GM06990 (cell line): ENCODE measurements at regions not wholly inside any gene's neighbourhood (a gene's known extent, or its start where the extent isn't known, plus 50 kb on each side); places are given as distances from the start of the nearest gene placed in this dataset.

Experiments used
- DNase-seq: peaks from one replicate; pipeline ENCODE4 v3.0.0-alpha.2; 2011; ENCODE audit not compliant: insufficient read length; ENCODE audit errors: extremely low read depth
- H3K27me3 ChIP-seq: replicated peaks from 2 replicates; pipeline ENCODE4 v1.6.0; 2011; ENCODE audit warnings: low read length; ENCODE audit not compliant: control insufficient read depth, insufficient read depth
- H3K36me3 ChIP-seq: 2 replicates; pipeline ENCODE4 v1.5.1; 2011; ENCODE audit warnings: low read length; ENCODE audit not compliant: control insufficient read depth, insufficient read depth
- H3K4me3 ChIP-seq: replicated peaks from 2 replicates; pipeline ENCODE4 v1.5.1; 2011; ENCODE audit warnings: low read depth, mild to moderate bottlenecking, control low read depth, low read length
- CTCF ChIP-seq: IDR thresholded peaks from 2 replicates; pipeline ENCODE4 v1.5.1; 2011; ENCODE audit warnings: low read length, control low read depth, mild to moderate bottlenecking, inconsistent platforms; ENCODE audit not compliant: insufficient read depth, poor library complexity, severe bottlenecking

GRCh38 chr6:56758120-56758519, 115.4 kb upstream of the DST start:
- no peak for DNase-seq
- TF ChIP-seq CTCF: no peak
- H3K4me3 ChIP-seq: no peak overlapping the region
- no peaks in the 10 kb centered on the region for H3K36me3 ChIP-seq
- no peaks in the 10 kb centered on the region for H3K27me3 ChIP-seq

GRCh38 chr6:56757588-56757984, 114.9 kb upstream of the DST start:
- H3K36me3 ChIP-seq: no peaks in the 10 kb centered on the region
- TF ChIP-seq CTCF: peak; percentile 56
- DNase-seq: no peak
- H3K27me3 ChIP-seq: no peaks in the 10 kb centered on the region
- H3K4me3 ChIP-seq: peak overlapping the region; percentile 16; the same call in 1 of the 2 replicates

GRCh38 chr6:56756791-56757587, 114.3 kb upstream of the DST start:
- TF ChIP-seq CTCF: no peak
- Histone ChIP-seq H3K4me3 (no peak overlapping the region), H3K27me3 (no peaks in the 10 kb centered on the region), H3K36me3 (no peaks in the 10 kb centered on the region)
- no peak for DNase-seq

GRCh38 chr6:56756219-56756789, 113.6 kb upstream of the DST start:
- TF ChIP-seq CTCF: no peak
- Histone ChIP-seq H3K4me3 (no peak overlapping the region), H3K36me3 (no peaks in the 10 kb centered on the region), H3K27me3 (no peaks in the 10 kb centered on the region)
- no peak for DNase-seq

- TF ChIP-seq CTCF: no peak
- H3K4me3 ChIP-seq: no peak overlapping the region
- no peak for DNase-seq
These were observed 112.4 kb upstream of the DST start for GRCh38 chr6:56755040-56755439.

More at GRCh38 chr6:56755040-56755439, 112.4 kb upstream of the DST start:
- no peaks in the 10 kb centered on the region for H3K27me3 ChIP-seq
- H3K36me3 ChIP-seq: no peaks in the 10 kb centered on the region
